PC-9 (cell line): ENCODE measurements at regions not wholly inside any gene's neighbourhood (a gene's known extent, or its start where the extent isn't known, plus 50 kb on each side); places are given as distances from the start of the nearest gene placed in this dataset.

Source experiments
- BruUV-seq: library from RNA; stranded (reverse); fragments of 400-500 nt; replicated peaks from 2 replicates; lab custom pipeline; 2021; lab: Mats Ljungman, UMichigan
- CTCF ChIA-PET: fragments of 300-600 bp; sonication (Branson Sonifier 250); formaldehyde crosslinking; loops from one replicate; lab custom pipeline; 2022; ENCODE audit warnings: antibody characterized with exemption; lab: Charles Lee
- POLR2A ChIA-PET: fragments of 300-600 bp; sonication (Branson Sonifier 250); formaldehyde crosslinking; loops from one replicate; lab custom pipeline; 2022; ENCODE audit warnings: antibody characterized with exemption; ENCODE audit not compliant: unreplicated experiment; lab: Charles Lee
- DNase-seq, 2 experiments: peaks; one replicate each; pipeline versions ENCODE4 v3.0.0 to v3.0.0-alpha.2; 2015 to 2022; ENCODE audit warnings: mixed read lengths in 1 of 2
- H2AFZ ChIP-seq: fragments of 200-600 bp; sonication (generic); 2 replicates; pipeline ENCODE4 v1.8.1; 2017; ENCODE audit warnings: antibody characterized with exemption
- H3F3A ChIP-seq: fragments of 200-600 bp; sonication (generic); 2 replicates; pipeline ENCODE4 v1.8.1; 2017; ENCODE audit warnings: antibody characterized with exemption, mild to moderate bottlenecking, low read depth; ENCODE audit not compliant: insufficient read depth
- H3K27ac ChIP-seq: fragments of 200-600 bp; sonication (generic); 2 replicates; pipeline ENCODE4 v1.6.1; 2016; ENCODE audit warnings: mixed run types
- H3K27me3 ChIP-seq: fragments of 200-600 bp; sonication (generic); 2 replicates; pipeline ENCODE4 v1.6.1; 2016; ENCODE audit warnings: low read depth, mixed run types; ENCODE audit not compliant: insufficient read depth
- H3K36me3 ChIP-seq: fragments of 200-600 bp; sonication (generic); 2 replicates; pipeline ENCODE4 v1.6.1; 2016; ENCODE audit warnings: low read depth, mixed run types
- H3K4me1 ChIP-seq: fragments of 200-600 bp; sonication (generic); replicated peaks from 2 replicates; pipeline ENCODE4 v1.6.1; 2016; ENCODE audit warnings: mixed run types; ENCODE audit not compliant: insufficient read depth
- H3K4me2 ChIP-seq: fragments of 200-600 bp; sonication (generic); 2 replicates; pipeline ENCODE4 v1.6.1; 2017; ENCODE audit warnings: mixed run types
- H3K4me3 ChIP-seq: fragments of 200-600 bp; sonication (generic); 2 replicates; pipeline ENCODE4 v1.6.1; 2016; ENCODE audit warnings: mixed run types
- H3K79me2 ChIP-seq: fragments of 200-600 bp; sonication (generic); 2 replicates; pipeline ENCODE4 v1.6.1; 2017; ENCODE audit warnings: low read depth, mixed run types
- H3K9me2 ChIP-seq: fragments of 200-600 bp; sonication (generic); 2 replicates; pipeline ENCODE4 v1.8.1; 2017; ENCODE audit warnings: mild to moderate bottlenecking; ENCODE audit not compliant: insufficient read depth
- H3K9me3 ChIP-seq: fragments of 200-600 bp; sonication (generic); 2 replicates; pipeline ENCODE4 v1.8.1; 2016; ENCODE audit warnings: low read depth; ENCODE audit not compliant: insufficient read depth
- H4K20me1 ChIP-seq: fragments of 200-600 bp; sonication (generic); 2 replicates; pipeline ENCODE4 v1.8.1; 2017; ENCODE audit not compliant: insufficient read depth
- CTCF ChIP-seq: fragments of 200-600 bp; sonication (generic); conservative IDR thresholded peaks from 2 replicates; pipeline ENCODE4 v1.6.1; 2017; ENCODE audit warnings: mixed run types, antibody characterized with exemption, mild to moderate bottlenecking, moderate library complexity
- EZH2 ChIP-seq: fragments of 200-600 bp; sonication (generic); IDR thresholded peaks from 2 replicates; pipeline ENCODE4 v1.8.0; 2017; ENCODE audit warnings: antibody characterized with exemption, low read depth
- intact Hi-C: fragments of 100-400 bp; cut with micrococcal nuclease; formaldehyde crosslinking; loops from one replicate; pipeline ENCODE4 v1.10.0; 2022; ENCODE audit not compliant: unreplicated experiment

GRCh38 chr2:204346906-204347305 is 198.4 kb upstream of the PARD3B start:
- intact Hi-C loops: no loop called here
- CTCF ChIA-PET: no interaction called here
- no peaks in the 10 kb centered on the region for H3K27me3 ChIP-seq

GRCh38 chr2:204353823-204354222 is 191.5 kb upstream of the PARD3B start:
- no peaks in the 10 kb centered on the region for H3K27me3 ChIP-seq
- intact Hi-C loops: no loop called here

More at GRCh38 chr2:204346906-204347305, 198.4 kb upstream of the PARD3B start:
- Histone ChIP-seq H3K27ac (no peak overlapping the region), H3K4me2 (no peak overlapping the region), H3K4me3 (no peak overlapping the region), H3F3A (no peaks in the 10 kb centered on the region), H3K9me3 (no peaks in the 10 kb centered on the region), H2AFZ (no peak overlapping the region), H4K20me1 (no peaks in the 10 kb centered on the region), H3K36me3 (no peaks in the 10 kb centered on the region), H3K4me1 (no peaks in the 10 kb centered on the region), H3K9me2 (no peaks in the 10 kb centered on the region), H3K79me2 (no peaks in the 10 kb centered on the region)
- no TSS peak for BruUV-seq
- POLR2A ChIA-PET: no interaction called here
- DNase-seq: no peak
- TF ChIP-seq CTCF (no peak), EZH2 (no peak)

GRCh38 chr2:204354442-204354856 is 190.8 kb upstream of the PARD3B start:
- no TSS peak for BruUV-seq
- no peaks in the 10 kb centered on the region for H3F3A ChIP-seq

More at GRCh38 chr2:204353823-204354222, 191.5 kb upstream of the PARD3B start:
- DNase-seq: no peak
- H3K79me2 ChIP-seq: no peaks in the 10 kb centered on the region
- H3K9me2 ChIP-seq: no peaks in the 10 kb centered on the region
- no peaks in the 10 kb centered on the region for H3K36me3 ChIP-seq
- POLR2A ChIA-PET: no interaction called here
- no peak overlapping the region for H3K27ac ChIP-seq
- H2AFZ ChIP-seq: no peak overlapping the region
- H3K9me3 ChIP-seq: no peaks in the 10 kb centered on the region
- no peaks in the 10 kb centered on the region for H4K20me1 ChIP-seq
- no peak overlapping the region for H3K4me2 ChIP-seq
- H3F3A ChIP-seq: no peaks in the 10 kb centered on the region
- BruUV-seq: no TSS peak
- H3K4me3 ChIP-seq: no peak overlapping the region
- no peaks in the 10 kb centered on the region for H3K4me1 ChIP-seq
- TF ChIP-seq CTCF (no peak), EZH2 (no peak)
- CTCF ChIA-PET: no interaction called here

More at GRCh38 chr2:204354442-204354856, 190.8 kb upstream of the PARD3B start:
- Histone ChIP-seq H3K9me2 (no peaks in the 10 kb centered on the region), H3K27me3 (no peaks in the 10 kb centered on the region), H2AFZ (no peak overlapping the region), H3K27ac (no peak overlapping the region), H3K4me2 (no peak overlapping the region), H4K20me1 (no peaks in the 10 kb centered on the region), H3K9me3 (no peaks in the 10 kb centered on the region), H3K4me1 (no peaks in the 10 kb centered on the region), H3K36me3 (no peaks in the 10 kb centered on the region), H3K79me2 (no peaks in the 10 kb centered on the region), H3K4me3 (no peak overlapping the region)
- intact Hi-C loops: no loop called here
- DNase-seq: no peak
- ChIA-PET CTCF (no interaction called here), POLR2A (no interaction called here)
- no peak for TF ChIP-seq EZH2
- no peak for TF ChIP-seq CTCF
